NCI-H226 (cell line): ENCODE measurements at regions not wholly inside any gene's neighbourhood (a gene's known extent, or its start where the extent isn't known, plus 50 kb on each side); places are given as distances from the start of the nearest gene placed in this dataset.

Source experiments
- DNase-seq: peaks from one replicate; pipeline ENCODE4 v3.0.0-alpha.2; 2015

DNA sequence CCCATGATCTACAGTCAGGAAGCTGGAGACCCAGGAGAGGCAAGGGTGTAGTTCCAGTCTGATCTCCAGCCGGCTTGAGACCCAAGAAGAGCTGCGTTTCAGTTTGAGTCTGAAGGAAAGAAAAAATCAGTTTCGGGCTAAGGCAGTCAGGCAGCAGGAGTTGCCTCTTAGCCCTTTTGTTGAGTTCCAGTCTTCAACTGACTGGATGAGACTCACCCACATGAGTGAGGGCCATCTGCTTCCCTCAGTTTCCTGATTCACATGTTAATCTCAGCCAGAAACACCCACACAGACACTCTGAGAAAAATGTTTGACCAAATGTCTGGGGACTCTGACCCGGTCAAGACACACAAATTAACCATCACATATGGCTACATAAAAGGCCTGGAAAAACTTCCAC lies 73.6 kb upstream of the ELOVL6 start:
- no peak for DNase-seq

DNA sequence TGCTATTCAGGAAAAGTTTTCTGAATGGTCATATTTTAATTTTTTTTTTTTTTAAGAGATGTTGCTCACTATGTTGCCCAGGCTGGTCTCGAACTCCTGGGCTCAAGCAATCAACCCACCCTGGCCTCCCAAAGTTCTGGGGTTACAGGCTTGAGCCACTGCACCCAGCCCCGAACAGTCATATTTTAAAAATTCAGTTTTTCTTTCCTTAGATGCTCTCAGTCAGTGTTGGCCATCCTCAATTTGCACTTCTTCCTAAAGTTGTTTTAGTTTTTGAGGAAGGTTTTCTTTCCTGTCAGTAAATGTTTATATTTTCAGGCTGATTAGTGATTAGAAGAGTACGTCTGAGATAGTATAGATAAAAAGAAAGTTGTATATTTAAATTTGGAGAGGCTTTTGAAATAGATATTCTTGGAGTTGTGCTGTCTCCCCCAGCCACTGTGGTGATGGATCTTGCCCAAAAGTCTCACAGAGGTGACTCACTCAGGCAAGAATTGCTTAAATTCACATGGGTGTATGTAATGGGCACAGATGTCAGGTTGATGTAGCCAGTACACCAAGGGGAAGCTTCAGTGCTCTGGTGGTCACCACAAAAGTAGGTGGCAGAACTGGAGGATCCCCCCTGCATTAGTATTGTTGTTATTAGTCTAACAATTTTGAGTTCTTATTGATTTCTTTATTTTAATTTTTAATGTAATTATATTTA lies 72.2 kb upstream of the ELOVL6 start:
- peak; percentile 74 for DNase-seq

DNA sequence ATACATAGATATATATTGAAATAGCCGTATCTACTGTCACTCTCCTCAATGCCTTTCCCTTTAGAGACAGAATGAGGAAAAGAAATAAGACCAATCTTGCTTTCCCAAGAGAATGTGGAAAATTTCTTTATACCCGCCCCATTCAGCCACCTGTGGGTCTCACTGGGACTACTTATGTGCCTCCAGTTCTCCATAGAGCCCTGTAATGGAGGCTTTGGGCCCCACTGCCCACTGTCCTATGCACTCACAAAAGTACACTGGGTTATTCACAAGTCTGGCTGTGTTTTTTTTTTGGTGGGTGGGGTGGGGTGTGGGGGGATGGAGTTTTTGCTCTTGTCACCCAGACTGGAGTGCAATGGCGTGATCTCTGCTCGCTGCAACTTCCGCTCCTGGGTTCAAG lies 70.4 kb upstream of the ELOVL6 start:
- DNase-seq: no peak

DNA sequence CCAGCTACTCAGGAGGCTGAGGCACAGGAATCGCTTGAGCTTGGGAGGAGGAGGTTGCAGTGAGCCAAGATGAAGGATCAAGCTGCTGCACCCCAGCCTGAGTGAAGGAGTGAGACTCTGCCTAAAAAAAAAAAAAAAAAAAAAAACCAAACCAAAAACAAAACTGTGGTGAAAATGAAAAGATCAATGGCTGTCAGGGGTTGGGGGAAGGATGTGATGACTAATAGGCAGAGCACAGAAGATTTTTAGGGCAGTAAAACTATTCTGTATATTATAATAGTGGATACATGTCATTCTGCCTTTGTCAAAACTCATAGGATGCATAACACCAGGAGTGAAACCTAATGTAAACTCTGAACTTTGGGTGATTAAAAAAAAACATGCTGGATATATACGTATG lies 69.9 kb upstream of the ELOVL6 start:
- DNase-seq: no peak

DNA sequence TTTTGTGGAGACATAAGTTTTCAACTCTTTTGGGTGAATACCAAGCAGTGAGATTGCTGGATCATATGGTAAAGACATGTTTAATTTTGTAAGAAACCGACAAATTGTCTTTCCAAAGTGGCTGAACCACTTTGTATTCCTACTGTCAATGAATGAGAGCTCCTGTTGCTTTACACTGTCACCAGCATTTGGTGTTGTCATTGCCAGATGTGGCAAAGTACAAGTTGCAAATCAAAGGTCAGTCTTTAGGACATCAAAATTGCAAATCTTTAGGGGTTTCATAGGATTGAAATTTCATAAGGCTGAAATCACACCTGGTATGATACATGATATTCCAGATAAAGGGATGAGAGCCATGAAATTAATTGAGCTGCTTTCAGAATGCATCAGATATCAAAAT lies 67.7 kb upstream of the ELOVL6 start:
- no peak for DNase-seq

DNA sequence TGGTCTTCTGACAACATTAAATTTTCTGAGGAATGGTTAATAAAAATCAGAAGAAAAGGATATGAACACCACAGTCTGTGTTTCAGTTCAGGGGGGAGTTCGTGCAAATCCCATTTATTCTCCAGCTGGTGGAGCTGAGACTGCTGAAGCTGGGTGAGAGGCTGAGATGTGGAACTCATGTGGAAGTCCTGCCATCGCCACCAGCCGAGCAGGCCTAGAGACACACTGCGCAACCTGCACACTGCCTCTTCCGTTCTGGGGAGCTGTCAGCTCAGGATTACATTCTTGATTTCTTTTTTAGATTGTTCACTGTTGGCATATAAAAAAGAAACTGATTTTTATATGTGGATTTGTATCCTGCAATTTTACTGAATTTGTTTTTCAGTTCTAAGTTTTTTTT lies 66.6 kb upstream of the ELOVL6 start:
- no peak for DNase-seq

DNA sequence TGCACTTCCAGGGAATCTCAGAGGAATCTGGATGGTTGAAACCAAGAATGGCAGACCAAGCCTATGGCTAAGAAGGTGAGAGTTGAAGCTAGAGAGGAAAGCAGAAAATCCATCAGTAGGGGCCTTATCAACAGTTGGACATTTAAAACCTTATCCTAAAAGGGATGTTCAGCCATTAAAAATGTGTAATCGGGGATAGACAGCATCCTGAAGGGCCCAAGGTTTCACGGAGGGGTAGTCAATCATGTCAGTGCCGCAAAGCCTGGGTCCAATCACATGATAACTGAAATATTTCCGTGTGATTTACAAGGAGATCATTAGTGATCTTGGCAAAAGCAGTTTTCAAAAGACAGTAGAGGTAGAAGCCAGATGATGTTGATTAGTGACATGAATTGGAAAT lies 61.9 kb upstream of the ELOVL6 start:
- DNase-seq: no peak

DNA sequence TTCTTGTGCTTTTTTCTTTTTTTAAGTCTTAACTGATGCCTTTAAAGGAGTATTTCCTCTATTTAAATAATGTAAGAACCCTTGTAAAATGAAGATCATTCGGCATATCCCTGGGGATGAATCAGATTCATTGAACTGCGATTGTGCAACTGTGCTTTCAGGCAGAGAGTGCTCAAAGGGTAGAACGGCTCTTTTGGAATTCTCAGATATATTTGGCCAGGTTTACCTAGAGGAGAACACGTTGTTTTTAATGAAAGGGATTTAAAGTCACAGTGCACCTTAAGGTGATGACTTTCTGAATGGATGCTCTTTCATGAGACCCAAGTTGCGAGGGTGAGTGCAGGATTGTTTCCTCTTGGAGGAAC lies 51.6 kb upstream of the ELOVL6 start:
- no peak for DNase-seq

DNA sequence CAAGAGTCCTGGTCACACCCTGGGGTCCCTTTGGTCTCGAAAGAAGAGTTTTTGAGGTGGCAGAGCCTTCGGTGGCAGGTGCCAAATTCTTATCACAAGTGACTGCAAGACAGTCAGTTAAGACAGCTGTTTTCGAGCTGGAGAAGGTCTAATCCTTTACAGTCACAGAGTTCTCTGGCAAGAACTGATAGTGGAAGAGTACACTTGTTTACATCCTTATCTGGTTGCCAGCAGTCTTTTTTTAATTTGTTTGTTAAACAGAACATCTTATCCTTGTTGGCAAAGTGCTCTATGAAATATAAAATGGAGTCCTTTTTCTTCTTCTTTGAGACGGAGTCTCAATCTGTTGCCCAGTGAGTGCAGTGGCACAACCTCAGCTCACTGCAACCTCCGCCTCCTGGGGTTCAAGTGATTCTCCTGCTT lies 50.4 kb upstream of the ELOVL6 start:
- no peak for DNase-seq
